Right lobe of liver (tissue), 4 donors: ENCODE measurements at regions not wholly inside any gene's neighbourhood (a gene's known extent, or its start where the extent isn't known, plus 50 kb on each side); places are given as distances from the start of the nearest gene placed in this dataset.

Experiments
- POLR2A ChIP-seq: fragments of 450-650 bp; IDR thresholded peaks from one replicate; pipeline ENCODE4 v1.6.1; 2017; ENCODE audit warnings: antibody characterized with exemption, mild to moderate bottlenecking
- TF ChIP-seq, protein P1 (sequence below), 4 donors: fragments of 200-600 bp in 3 of 4; fragments of 450-650 bp in 1 of 4; IDR thresholded peaks; one replicate each; pipeline versions ENCODE4 v1.5.1 to v1.8.0; 2016 to 2022; ENCODE audit warnings: antibody characterized with exemption in 4 of 4, mild to moderate bottlenecking in 2 of 4
- donor health status: DM: no; HTN: no; CAD: no.
- donor health status: DM: no; HTN: no; CAD: no.
- donor health status: DM: no; HTN: yes; CAD: no.

DNA sequence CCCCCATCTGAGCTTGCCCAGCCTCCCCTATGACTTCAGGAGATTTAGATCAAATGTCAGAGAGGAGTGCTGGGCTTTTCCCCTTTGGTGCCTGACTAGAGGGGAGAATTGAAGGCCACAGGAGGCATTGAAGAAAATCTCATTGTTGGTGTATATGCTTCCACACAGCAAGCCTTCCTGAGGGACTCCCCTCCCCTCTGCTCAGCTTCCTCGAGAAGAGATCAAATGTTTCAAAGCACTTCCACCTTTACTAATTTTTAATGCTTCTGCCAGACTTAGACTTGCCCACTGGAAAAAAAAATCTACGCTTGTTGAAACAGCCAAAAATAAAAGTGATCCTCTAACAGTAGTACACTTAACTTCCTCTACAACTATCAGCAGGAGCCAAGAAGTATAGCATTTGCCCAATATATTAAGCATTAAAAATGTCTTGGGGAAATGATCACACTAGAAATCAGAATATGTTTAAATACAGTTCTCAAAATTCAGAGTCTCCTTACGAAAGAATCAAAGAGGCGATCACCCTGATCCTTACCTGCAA, 79.3 kb downstream of the FZD1 start:
- TF ChIP-seq, protein P1, sequence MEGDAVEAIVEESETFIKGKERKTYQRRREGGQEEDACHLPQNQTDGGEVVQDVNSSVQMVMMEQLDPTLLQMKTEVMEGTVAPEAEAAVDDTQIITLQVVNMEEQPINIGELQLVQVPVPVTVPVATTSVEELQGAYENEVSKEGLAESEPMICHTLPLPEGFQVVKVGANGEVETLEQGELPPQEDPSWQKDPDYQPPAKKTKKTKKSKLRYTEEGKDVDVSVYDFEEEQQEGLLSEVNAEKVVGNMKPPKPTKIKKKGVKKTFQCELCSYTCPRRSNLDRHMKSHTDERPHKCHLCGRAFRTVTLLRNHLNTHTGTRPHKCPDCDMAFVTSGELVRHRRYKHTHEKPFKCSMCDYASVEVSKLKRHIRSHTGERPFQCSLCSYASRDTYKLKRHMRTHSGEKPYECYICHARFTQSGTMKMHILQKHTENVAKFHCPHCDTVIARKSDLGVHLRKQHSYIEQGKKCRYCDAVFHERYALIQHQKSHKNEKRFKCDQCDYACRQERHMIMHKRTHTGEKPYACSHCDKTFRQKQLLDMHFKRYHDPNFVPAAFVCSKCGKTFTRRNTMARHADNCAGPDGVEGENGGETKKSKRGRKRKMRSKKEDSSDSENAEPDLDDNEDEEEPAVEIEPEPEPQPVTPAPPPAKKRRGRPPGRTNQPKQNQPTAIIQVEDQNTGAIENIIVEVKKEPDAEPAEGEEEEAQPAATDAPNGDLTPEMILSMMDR (IDR thresholded peaks at IDR 0.05), result no peak
- no peak for TF ChIP-seq POLR2A
